CD4-positive, alpha-beta T cell treated with Interleukin-12 subunit alpha and Interleukin-12 subunit beta, for 1 hour (primary cell): ENCODE measurements at regions not wholly inside any gene's neighbourhood (a gene's known extent, or its start where the extent isn't known, plus 50 kb on each side); places are given as distances from the start of the nearest gene placed in this dataset.

Experiments used
- DNase-seq: peaks from one replicate; pipeline ENCODE4 v3.0.0-alpha.2; 2020

DNA sequence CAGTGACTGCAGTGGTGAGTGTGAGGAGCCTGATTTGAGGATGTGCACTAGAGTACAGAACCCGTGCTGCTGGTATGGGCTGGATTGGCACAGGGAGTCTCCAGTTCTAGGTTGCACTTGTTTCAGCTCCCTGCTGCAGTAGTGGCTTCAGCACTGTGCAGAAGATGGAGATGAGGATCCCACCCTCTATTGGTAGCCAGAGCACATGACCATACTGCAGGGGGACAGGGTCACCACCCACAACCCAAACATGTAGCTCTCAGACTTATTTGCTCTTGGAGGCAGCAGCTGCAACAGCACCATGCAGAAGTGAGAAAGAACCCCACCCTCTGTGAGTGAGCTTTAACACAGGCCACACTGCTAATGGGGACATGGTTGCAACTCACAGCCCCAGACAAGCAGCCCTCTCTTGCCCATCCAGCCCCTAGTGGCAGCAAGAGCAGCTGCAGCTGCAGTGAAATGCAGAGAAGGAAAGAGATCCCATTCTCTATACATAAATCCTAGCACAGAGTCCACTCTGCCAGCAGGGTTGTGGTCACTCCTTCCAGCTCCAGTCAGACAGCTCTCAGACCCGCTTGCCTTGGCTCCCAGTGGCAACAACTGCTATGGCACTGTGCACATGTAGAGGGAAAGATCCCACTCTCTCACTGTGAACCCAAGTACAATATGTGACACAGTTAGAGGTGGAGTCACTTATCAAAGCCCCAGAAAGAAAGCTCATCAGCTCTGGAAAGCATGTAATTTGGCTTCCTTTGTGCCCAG, 51.4 kb upstream of the SCIN start:
- no peak for DNase-seq

DNA sequence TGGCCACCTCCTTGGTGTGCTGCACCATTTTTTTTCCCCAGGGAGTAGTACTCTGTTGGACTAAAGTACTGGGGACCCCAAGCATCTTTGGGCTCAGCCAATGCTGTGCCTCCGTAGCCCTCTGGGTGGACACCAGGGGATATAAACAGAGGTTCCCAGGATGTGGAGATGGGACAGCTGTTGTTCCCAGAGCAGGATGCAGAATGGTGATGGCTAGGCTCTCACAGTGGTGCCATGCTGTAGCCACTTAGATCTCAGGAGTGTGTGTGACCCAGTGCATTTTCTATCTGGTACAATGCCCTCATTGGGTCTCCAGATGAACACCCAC, 50.9 kb upstream of the SCIN start:
- DNase-seq, result no peak
